IMR-90 (cell line): ENCODE measurements at regions not wholly inside any gene's neighbourhood (a gene's known extent, or its start where the extent isn't known, plus 50 kb on each side); places are given as distances from the start of the nearest gene placed in this dataset.

ENCODE experiments used
- POLR2A ChIP-seq: IDR thresholded peaks from 2 replicates; pipeline ENCODE4 v1.6.1; 2012; ENCODE audit warnings: mild to moderate bottlenecking, low read depth, low read length
- RAD21 ChIP-seq: IDR thresholded peaks from 2 replicates; pipeline ENCODE4 v1.6.1; 2012; ENCODE audit warnings: low read length, improper control_type of control experiment
- SMC3 ChIP-seq: fragments of 150-350 bp; IDR thresholded peaks from 2 replicates; pipeline ENCODE4 v1.6.1; 2016; ENCODE audit warnings: low read depth, mild to moderate bottlenecking, antibody characterized with exemption, low read length, moderate library complexity
- TF ChIP-seq, protein P1 (sequence below): conservative IDR thresholded peaks from 2 replicates; pipeline ENCODE4 v1.5.1; 2012; ENCODE audit warnings: mild to moderate bottlenecking, low read depth, low read length, improper control_type of control experiment

DNA sequence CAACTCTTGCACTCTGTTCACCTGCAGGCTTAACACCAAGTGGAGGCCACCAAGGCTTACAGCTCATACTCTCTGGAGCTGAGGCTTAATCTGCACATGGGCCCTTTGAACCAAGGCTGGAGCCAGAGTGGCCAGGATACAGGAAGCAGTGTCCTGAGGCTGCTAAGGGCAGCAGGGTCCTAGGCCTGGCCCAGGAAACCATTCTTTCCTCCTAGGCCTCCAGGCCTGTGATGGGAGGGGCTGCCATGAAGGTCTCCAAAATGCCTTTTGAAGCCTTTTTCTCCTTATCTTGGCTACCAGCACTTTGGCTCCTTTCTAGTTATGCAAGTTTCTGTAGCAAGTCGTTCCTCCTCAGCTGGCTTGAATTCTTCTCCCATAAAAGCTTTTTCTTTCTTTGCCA, 68.0 kb upstream of the GNAI1 start:
- no peak for TF ChIP-seq SMC3
- TF ChIP-seq, protein P1, sequence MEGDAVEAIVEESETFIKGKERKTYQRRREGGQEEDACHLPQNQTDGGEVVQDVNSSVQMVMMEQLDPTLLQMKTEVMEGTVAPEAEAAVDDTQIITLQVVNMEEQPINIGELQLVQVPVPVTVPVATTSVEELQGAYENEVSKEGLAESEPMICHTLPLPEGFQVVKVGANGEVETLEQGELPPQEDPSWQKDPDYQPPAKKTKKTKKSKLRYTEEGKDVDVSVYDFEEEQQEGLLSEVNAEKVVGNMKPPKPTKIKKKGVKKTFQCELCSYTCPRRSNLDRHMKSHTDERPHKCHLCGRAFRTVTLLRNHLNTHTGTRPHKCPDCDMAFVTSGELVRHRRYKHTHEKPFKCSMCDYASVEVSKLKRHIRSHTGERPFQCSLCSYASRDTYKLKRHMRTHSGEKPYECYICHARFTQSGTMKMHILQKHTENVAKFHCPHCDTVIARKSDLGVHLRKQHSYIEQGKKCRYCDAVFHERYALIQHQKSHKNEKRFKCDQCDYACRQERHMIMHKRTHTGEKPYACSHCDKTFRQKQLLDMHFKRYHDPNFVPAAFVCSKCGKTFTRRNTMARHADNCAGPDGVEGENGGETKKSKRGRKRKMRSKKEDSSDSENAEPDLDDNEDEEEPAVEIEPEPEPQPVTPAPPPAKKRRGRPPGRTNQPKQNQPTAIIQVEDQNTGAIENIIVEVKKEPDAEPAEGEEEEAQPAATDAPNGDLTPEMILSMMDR, result no peak
- TF ChIP-seq POLR2A, result no peak
- TF ChIP-seq RAD21, result no peak
